ENCODE measurements at regions not wholly inside any gene's neighbourhood (a gene's known extent, or its start where the extent isn't known, plus 50 kb on each side); places are given as distances from the start of the nearest gene placed in this dataset.

DNA sequence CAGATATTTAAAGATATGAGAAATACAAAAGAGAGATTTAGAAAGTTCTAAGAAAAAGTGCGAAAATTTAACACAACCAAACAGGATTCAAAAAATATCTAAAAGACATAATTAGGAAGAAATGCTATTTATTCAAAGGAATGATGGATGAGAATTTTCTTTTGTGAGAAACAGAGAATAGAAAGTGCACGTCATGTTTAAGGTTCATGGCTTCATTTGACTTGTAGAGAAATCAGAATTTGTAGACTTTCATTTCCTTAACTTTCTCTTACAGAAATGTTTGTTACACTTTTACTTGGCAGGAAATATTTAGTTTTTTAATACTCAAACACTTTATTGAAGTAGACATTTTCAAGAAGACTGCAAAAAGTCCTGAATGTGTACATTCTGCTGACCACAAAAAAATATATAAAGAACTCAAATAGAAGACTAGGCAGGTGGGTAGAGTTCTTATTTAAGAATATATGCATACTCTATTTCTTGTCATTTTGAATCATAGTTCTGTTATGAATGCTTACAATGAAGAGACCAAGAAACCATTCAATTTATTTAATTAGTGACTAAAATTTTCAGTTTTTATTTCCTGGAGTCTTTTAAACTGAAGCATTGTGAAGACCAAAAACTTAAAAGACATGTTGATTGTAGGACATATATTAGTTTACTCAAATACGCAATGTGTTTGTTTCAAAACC lies 710.5 kb upstream of the HS3ST5 start:
- H3K9me3 Mint-ChIP-seq (ENCODE audit: low read depth, unreplicated experiment) = no peaks in the 10 kb centered on the region
- H3K27ac Mint-ChIP-seq (ENCODE audit: unreplicated experiment) = no peak overlapping the region
- H3K4me1 Mint-ChIP-seq (ENCODE audit: low read depth, unreplicated experiment) = no peaks in the 10 kb centered on the region
- TF ChIP-seq, protein P1, sequence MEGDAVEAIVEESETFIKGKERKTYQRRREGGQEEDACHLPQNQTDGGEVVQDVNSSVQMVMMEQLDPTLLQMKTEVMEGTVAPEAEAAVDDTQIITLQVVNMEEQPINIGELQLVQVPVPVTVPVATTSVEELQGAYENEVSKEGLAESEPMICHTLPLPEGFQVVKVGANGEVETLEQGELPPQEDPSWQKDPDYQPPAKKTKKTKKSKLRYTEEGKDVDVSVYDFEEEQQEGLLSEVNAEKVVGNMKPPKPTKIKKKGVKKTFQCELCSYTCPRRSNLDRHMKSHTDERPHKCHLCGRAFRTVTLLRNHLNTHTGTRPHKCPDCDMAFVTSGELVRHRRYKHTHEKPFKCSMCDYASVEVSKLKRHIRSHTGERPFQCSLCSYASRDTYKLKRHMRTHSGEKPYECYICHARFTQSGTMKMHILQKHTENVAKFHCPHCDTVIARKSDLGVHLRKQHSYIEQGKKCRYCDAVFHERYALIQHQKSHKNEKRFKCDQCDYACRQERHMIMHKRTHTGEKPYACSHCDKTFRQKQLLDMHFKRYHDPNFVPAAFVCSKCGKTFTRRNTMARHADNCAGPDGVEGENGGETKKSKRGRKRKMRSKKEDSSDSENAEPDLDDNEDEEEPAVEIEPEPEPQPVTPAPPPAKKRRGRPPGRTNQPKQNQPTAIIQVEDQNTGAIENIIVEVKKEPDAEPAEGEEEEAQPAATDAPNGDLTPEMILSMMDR (IDR thresholded peaks at IDR 0.05; ENCODE audit: unreplicated experiment) = no peak
- no peak overlapping the region for H3K4me3 Mint-ChIP-seq (ENCODE audit: low read depth, unreplicated experiment)
- CTCF ChIA-PET = no interaction called here
- BruUV-seq (replicated peaks) = no TSS peak
- H3K27me3 Mint-ChIP-seq (ENCODE audit: unreplicated experiment) = no peaks in the 10 kb centered on the region
- no peak for DNase-seq
- intact Hi-C loops (cut with micrococcal nuclease; ENCODE audit: unreplicated experiment) = no loop called here
- H3K36me3 Mint-ChIP-seq (ENCODE audit: insufficient read depth, unreplicated experiment) = no peaks in the 10 kb centered on the region

DNA sequence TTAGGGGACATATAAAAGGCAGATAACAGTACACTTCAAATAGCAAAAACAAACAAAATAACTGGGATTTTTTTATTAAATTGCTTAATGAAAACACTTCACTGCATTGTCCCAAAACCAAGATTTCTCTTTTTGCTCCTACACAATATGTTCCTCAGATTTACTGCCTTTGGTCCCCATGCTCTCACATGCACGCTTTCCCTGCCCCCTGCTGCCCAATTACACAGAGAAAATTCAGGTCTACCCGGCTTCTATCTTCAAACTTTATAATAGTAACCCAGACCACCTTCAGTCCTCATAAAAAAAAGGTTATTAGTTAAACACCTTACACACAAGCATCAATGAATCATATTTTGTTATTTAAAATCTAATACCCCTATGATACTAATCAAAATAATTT lies 673.8 kb upstream of the HS3ST5 start:
- BruUV-seq (replicated peaks) = no TSS peak
- DNase-seq = no peak
- Mint-ChIP-seq H3K4me3 (ENCODE audit: low read depth, unreplicated experiment) (no peak overlapping the region), H3K4me1 (ENCODE audit: low read depth, unreplicated experiment) (no peaks in the 10 kb centered on the region), H3K9me3 (ENCODE audit: low read depth, unreplicated experiment) (peaks cover 8% of the 10 kb centered on the region), H3K27me3 (ENCODE audit: unreplicated experiment) (no peaks in the 10 kb centered on the region), H3K36me3 (ENCODE audit: insufficient read depth, unreplicated experiment) (no peaks in the 10 kb centered on the region), H3K27ac (ENCODE audit: unreplicated experiment) (no peak overlapping the region)
- CTCF ChIA-PET = no interaction called here
- TF ChIP-seq, protein P1 (IDR thresholded peaks at IDR 0.05; ENCODE audit: unreplicated experiment) = no peak
- intact Hi-C loops (cut with micrococcal nuclease; ENCODE audit: unreplicated experiment) = no loop called here

DNA sequence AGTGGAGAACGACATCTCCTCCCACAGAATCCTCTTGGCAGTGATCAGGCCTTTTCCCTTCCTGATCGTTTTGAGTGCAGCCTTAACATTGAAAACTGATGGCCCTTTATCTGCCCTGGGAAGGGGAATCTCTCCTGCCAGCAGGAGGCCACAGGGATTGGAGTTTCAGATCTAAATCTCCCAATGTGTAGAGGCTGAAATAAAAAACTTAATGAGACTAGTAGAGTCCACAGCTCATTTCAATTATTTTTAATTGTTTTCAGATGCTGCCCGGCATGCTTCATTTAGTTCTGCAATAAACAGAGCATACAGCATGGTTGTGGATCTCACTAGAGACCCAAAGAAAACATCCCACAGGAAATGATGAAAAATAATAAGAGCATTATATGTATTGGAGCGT lies 662.2 kb upstream of the HS3ST5 start:
- no peaks in the 10 kb centered on the region for H3K36me3 Mint-ChIP-seq (ENCODE audit: insufficient read depth, unreplicated experiment)
- peaks cover 14% of the 10 kb centered on the region for H3K4me1 Mint-ChIP-seq (ENCODE audit: low read depth, unreplicated experiment)
- peaks cover 15% of the 10 kb centered on the region for H3K9me3 Mint-ChIP-seq (ENCODE audit: low read depth, unreplicated experiment)
- TF ChIP-seq, protein P1 (IDR thresholded peaks at IDR 0.05; ENCODE audit: unreplicated experiment) = no peak
- BruUV-seq (replicated peaks) = no TSS peak
- no peak overlapping the region for H3K27ac Mint-ChIP-seq (ENCODE audit: unreplicated experiment)
- no peaks in the 10 kb centered on the region for H3K27me3 Mint-ChIP-seq (ENCODE audit: unreplicated experiment)
- DNase-seq = no peak
- intact Hi-C loops (cut with micrococcal nuclease; ENCODE audit: unreplicated experiment) = loop anchor here (10.0 kb wide), 1 partner anchor 890 kb away; no protein-coding TSS in a partner anchor
- no peak overlapping the region for H3K4me3 Mint-ChIP-seq (ENCODE audit: low read depth, unreplicated experiment)
- CTCF ChIA-PET = no interaction called here

DNA sequence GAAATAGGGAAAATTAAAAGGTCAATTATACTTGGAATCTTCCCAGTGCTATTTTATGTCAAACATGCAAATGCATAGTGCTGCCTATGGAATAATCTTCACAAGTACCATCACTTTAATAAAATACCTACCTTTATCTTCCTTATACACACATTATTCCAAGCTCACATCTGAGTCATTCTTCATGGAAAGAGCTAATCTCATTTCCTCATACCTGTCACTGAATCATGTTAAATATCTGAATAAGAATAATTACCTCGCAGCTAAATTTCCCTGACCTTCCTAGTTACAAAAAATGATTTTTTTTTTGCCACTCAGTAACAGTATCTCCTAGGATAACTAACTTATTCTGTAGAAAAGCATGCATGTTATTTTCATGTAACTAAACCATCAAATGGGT lies 661.4 kb upstream of the HS3ST5 start:
- Mint-ChIP-seq H3K9me3 (ENCODE audit: low read depth, unreplicated experiment) (peaks cover 12% of the 10 kb centered on the region), H3K27me3 (ENCODE audit: unreplicated experiment) (no peaks in the 10 kb centered on the region), H3K4me1 (ENCODE audit: low read depth, unreplicated experiment) (peaks cover 14% of the 10 kb centered on the region), H3K27ac (ENCODE audit: unreplicated experiment) (no peak overlapping the region), H3K4me3 (ENCODE audit: low read depth, unreplicated experiment) (no peak overlapping the region), H3K36me3 (ENCODE audit: insufficient read depth, unreplicated experiment) (no peaks in the 10 kb centered on the region)
- intact Hi-C loops (cut with micrococcal nuclease; ENCODE audit: unreplicated experiment) = loop anchor here (10.0 kb wide), 1 partner anchor 891 kb away; no protein-coding TSS in a partner anchor
- DNase-seq = no peak
- CTCF ChIA-PET = no interaction called here
- TF ChIP-seq, protein P1 (IDR thresholded peaks at IDR 0.05; ENCODE audit: unreplicated experiment) = no peak
- no TSS peak for BruUV-seq (replicated peaks)

Data from Calu3 (cell line).